OCI-LY3 (cell line): ENCODE measurements at regions not wholly inside any gene's neighbourhood (a gene's known extent, or its start where the extent isn't known, plus 50 kb on each side); places are given as distances from the start of the nearest gene placed in this dataset.

Experiments used
- H2AFZ ChIP-seq: fragments of 200-600, 300-600 bp; shearing (Covaris generic); 2 replicates; pipeline ENCODE4 v1.6.0; 2014; ENCODE audit warnings: antibody characterized with exemption, low read depth, low read length
- H3K27ac ChIP-seq: fragments of 200-600, 300-600 bp; sonication (generic); 2 replicates; pipeline ENCODE4 v1.5.1; 2014; ENCODE audit warnings: mild to moderate bottlenecking, low read length, moderate library complexity, mixed read lengths
- H3K27me3 ChIP-seq: fragments of 200-600, 300-600 bp; sonication (generic); 2 replicates; pipeline ENCODE4 v1.6.1; 2014; ENCODE audit warnings: low read depth, low read length, mixed read lengths
- H3K36me3 ChIP-seq: fragments of 200-600, 300-600 bp; sonication (generic); replicated peaks from 2 replicates; pipeline ENCODE3; 2014; ENCODE audit warnings: low read depth, low read length, mixed read lengths
- H3K4me1 ChIP-seq: fragments of 300-600, 200-600 bp; sonication (generic); 2 replicates; pipeline ENCODE4 v1.6.1; 2014; ENCODE audit warnings: low read length, mixed read lengths
- H3K4me2 ChIP-seq: fragments of 200-600, 300-600 bp; sonication (generic); 2 replicates; pipeline ENCODE4 v1.6.1; 2014; ENCODE audit warnings: low read length, mixed read lengths
- H3K4me3 ChIP-seq: fragments of 300-600, 200-600 bp; sonication (generic); 2 replicates; pipeline ENCODE4 v1.5.1; 2014; ENCODE audit warnings: antibody characterized with exemption, mild to moderate bottlenecking, low read length, moderate library complexity
- H3K79me2 ChIP-seq: fragments of 300-600, 200-600 bp; shearing (Covaris generic); 2 replicates; pipeline ENCODE4 v1.6.1; 2014; ENCODE audit warnings: mild to moderate bottlenecking, low read length, mixed read lengths
- H3K9ac ChIP-seq: fragments of 300-600, 200-600 bp; shearing (Covaris generic); 2 replicates; pipeline ENCODE4 v1.6.0; 2014; ENCODE audit warnings: mild to moderate bottlenecking, low read length, moderate library complexity
- H3K9me3 ChIP-seq: fragments of 200-600, 300-600 bp; shearing (Covaris generic); 2 replicates; pipeline ENCODE4 v1.6.1; 2014; ENCODE audit warnings: low read length, mixed read lengths; ENCODE audit not compliant: insufficient read depth
- H4K20me1 ChIP-seq: fragments of 200-600, 300-600 bp; sonication (generic); 2 replicates; pipeline ENCODE4 v1.6.1; 2016; ENCODE audit warnings: low read length, mixed read lengths; ENCODE audit not compliant: insufficient read depth
- CTCF ChIP-seq: fragments of 200-600, 300-600 bp; sonication (generic); IDR thresholded peaks from 2 replicates; pipeline ENCODE4 v1.5.1; 2014; ENCODE audit warnings: antibody characterized with exemption, low read length, low read depth
- EZH2phosphoT487 ChIP-seq: fragments of 200-600 bp; shearing (Covaris generic); IDR thresholded peaks from 2 replicates; pipeline ENCODE4 v1.6.1; 2018; ENCODE audit warnings: antibody characterized with exemption, mixed run types, low read depth

- Histone ChIP-seq H3K4me2 (no peak overlapping the region), H3K27me3 (no peaks in the 10 kb centered on the region), H3K4me3 (no peak overlapping the region), H3K9me3 (no peaks in the 10 kb centered on the region), H3K36me3 (no peaks in the 10 kb centered on the region), H3K9ac (no peak overlapping the region), H2AFZ (no peak overlapping the region), H3K4me1 (no peaks in the 10 kb centered on the region), H4K20me1 (no peaks in the 10 kb centered on the region), H3K79me2 (no peaks in the 10 kb centered on the region), H3K27ac (no peak overlapping the region)
- TF ChIP-seq CTCF (no peak), EZH2phosphoT487 (no peak)
Observed at GRCh38 chr7:81030472-81030871, 111.6 kb upstream of the SEMA3C start.

GRCh38 chr7:81029511-81029910, 110.7 kb upstream of the SEMA3C start:
- H4K20me1 ChIP-seq, result no peaks in the 10 kb centered on the region
- TF ChIP-seq CTCF (no peak), EZH2phosphoT487 (no peak)
- H3K4me2 ChIP-seq, result no peak overlapping the region
- H3K36me3 ChIP-seq, result no peaks in the 10 kb centered on the region
- no peaks in the 10 kb centered on the region for H3K4me1 ChIP-seq
- H3K79me2 ChIP-seq, result no peaks in the 10 kb centered on the region
- no peak overlapping the region for H3K27ac ChIP-seq
- H2AFZ ChIP-seq, result no peak overlapping the region
- no peaks in the 10 kb centered on the region for H3K9me3 ChIP-seq
- no peak overlapping the region for H3K4me3 ChIP-seq
- no peaks in the 10 kb centered on the region for H3K27me3 ChIP-seq
- H3K9ac ChIP-seq, result no peak overlapping the region

- Histone ChIP-seq H4K20me1 (no peaks in the 10 kb centered on the region), H2AFZ (no peak overlapping the region), H3K9me3 (no peaks in the 10 kb centered on the region), H3K4me2 (no peak overlapping the region), H3K27me3 (no peaks in the 10 kb centered on the region), H3K36me3 (no peaks in the 10 kb centered on the region), H3K4me3 (no peak overlapping the region), H3K79me2 (no peaks in the 10 kb centered on the region), H3K9ac (no peak overlapping the region), H3K4me1 (no peaks in the 10 kb centered on the region), H3K27ac (no peak overlapping the region)
- TF ChIP-seq CTCF, result no peak
- no peak for TF ChIP-seq EZH2phosphoT487
Observed at GRCh38 chr7:81025360-81025759, 106.5 kb upstream of the SEMA3C start.

GRCh38 chr7:81014908-81015307, 96.1 kb upstream of the SEMA3C start:
- Histone ChIP-seq H3K36me3 (no peaks in the 10 kb centered on the region), H3K4me1 (peaks cover 28% of the 10 kb centered on the region), H3K9me3 (no peaks in the 10 kb centered on the region), H3K4me3 (no peak overlapping the region), H4K20me1 (no peaks in the 10 kb centered on the region), H3K79me2 (no peaks in the 10 kb centered on the region), H3K27me3 (no peaks in the 10 kb centered on the region), H3K4me2 (peak overlapping the region; percentile 8; the same call in 1 of the 2 replicates), H3K27ac (no peak overlapping the region), H3K9ac (no peak overlapping the region), H2AFZ (no peak overlapping the region)
- no peak for TF ChIP-seq EZH2phosphoT487
- no peak for TF ChIP-seq CTCF
